GM13977 (cell line): ENCODE measurements at regions not wholly inside any gene's neighbourhood (a gene's known extent, or its start where the extent isn't known, plus 50 kb on each side); places are given as distances from the start of the nearest gene placed in this dataset.

Experiments
- DNase-seq: peaks from one replicate; pipeline ENCODE4 v3.0.0; 2012; ENCODE audit warnings: low spot score
- CTCF ChIP-seq: IDR thresholded peaks from 2 replicates; pipeline ENCODE4 v1.5.1; 2012; ENCODE audit warnings: mild to moderate bottlenecking, control low read depth; ENCODE audit not compliant: insufficient read depth; ENCODE audit errors: extremely low read depth, missing control alignments
- in situ Hi-C: fragments of 300-500 bp; cut with MboI; formaldehyde crosslinking; loops from one replicate; pipeline ENCODE4 v1.12.0; 2022; ENCODE audit warnings: low sequenced_read_pairs, low pct_unique_long_range_greater_than_20kb, mixed read lengths, inconsistent platforms; ENCODE audit not compliant: unreplicated experiment

- no peak for DNase-seq
- in situ Hi-C loops, result no loop called here
- TF ChIP-seq CTCF, result no peak
Measured at GRCh38 chrX:39451046-39451445, 646.7 kb downstream of the BCOR start.

DNA sequence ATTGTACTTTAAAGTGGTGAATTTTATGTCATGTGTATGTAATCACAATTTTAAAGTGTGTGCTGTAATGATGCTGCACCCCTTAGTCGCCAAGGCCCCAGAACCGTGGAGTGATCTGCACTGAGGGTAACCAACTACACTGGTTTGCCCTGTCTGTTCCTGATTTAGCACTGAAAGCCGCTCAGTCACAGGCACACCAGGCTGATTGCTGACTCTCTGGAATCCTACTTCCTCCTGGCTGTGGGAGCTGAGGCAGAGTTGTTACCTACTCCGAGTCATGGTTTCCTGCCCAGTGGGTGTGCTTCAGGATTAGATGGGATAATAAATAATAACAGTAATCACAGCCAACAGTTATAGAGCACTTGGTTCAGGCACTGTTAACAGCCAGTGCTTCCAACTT, 645.4 kb downstream of the BCOR start:
- in situ Hi-C loops, result no loop called here
- no peak for TF ChIP-seq CTCF

DNA sequence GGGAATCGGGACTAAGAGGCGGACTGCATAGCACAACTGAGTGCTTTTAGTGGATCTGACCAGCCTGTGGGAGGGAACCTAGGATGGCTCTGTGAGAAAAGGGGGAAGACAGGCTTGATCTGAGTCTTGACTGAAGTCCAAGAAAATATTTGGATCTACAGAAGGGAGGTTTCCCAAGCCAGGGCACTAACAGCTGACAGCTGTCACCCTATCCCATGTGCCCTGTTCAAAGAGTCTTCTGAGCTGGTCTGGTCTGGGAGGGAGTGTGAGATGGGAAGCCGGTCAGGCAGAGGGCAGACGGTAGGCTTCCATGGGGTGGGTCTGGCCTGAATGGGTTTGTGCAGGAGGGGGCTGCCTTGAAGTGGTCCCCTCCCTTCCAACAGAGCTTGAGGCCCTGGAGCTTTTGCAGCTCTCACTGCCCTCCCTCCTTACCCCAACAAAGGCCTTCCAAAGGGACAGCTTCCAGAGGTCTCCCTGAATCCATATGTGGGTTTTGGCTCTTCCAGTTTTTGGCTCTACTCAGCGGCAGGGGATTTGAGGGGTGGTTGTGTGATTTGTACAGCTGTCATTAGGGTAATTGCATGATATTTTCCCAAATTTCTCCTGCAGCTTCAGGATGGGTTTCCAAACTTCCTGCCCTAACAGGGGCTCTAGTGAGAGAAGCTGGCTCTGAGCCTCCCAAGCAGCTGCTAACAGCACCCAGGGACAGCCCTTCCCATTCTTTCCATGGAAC, 643.7 kb downstream of the BCOR start:
- no peak for TF ChIP-seq CTCF
- in situ Hi-C loops, result no loop called here
- no peak for DNase-seq

More for the DNA sequence above, 645.4 kb downstream of the BCOR start:
- DNase-seq, result no peak

DNA sequence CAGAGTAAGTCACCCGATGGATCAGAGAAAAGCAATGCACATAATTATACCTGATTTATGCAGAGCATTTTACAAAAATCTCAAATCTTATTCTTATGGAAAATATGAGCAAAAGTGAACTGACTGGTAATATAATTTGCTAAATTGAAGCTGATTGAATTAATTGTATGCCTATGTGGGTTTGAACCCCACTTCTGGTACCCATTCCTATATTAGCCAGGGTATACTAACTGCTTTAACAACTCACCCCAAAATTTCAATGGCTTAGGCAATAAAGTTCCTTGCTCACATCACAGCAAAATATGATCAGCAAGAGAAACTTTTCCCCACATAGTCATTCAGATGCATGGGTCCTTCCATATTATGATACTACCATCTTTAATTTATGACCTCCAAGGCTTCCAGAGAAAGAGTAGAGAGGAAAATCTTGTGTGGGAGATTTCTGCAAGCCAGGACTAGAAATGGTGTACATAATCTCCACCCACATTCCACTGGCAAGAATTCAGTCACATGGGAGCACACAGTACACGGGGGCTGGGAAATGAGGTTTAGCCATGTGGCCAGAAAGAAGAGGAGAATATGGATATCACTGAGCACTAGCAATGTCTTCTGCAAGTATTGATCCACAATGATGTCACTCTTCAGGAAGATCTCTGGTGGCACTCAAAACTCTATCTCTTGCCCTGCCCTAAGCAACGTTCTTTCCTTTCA, 640.7 kb downstream of the BCOR start:
- TF ChIP-seq CTCF, result no peak
- in situ Hi-C loops, result no loop called here
- no peak for DNase-seq

DNA sequence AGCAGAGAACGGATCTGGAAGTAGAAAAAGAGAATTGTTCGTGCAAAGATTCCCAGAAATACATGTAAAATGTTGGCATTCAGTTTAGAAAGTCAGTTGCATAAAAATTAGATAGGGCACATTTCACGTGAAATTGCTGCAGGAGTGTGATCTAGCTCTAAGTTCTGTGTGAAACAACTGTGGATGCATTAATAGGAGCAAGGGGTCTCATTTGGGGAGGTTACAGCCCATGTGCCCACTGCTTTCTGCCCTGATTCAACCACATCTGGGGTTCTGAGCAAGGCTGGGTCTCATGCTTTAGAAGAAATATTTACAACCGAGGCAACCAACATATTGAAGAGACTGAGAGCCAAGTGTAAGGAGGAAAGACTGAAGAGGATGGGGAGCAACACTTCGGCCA, 639.0 kb downstream of the BCOR start:
- TF ChIP-seq CTCF, result no peak
- DNase-seq, result no peak
- in situ Hi-C loops, result no loop called here

DNA sequence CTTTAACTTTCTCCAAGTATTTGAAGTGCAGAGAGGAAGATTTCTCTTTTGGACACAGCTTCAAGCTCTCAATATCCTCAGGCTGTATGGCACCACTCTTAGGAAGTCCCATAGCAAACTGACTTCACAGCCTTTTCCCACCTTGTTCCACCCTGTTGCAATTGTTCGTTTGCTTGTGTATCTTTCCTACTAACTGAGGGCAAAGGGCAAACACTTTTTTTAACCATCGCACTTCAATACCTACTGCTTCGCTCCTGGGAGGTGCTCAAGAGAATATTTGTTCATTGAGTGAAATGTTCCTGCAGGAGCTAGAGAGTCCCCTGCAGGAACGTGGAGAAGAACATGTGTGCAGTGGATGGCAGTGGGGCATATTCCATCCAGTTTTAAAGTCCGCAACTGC, 638.6 kb downstream of the BCOR start:
- DNase-seq, result no peak
- in situ Hi-C loops, result no loop called here
- no peak for TF ChIP-seq CTCF
